CD14-positive monocyte (primary cell): ENCODE measurements at regions not wholly inside any gene's neighbourhood (a gene's known extent, or its start where the extent isn't known, plus 50 kb on each side); places are given as distances from the start of the nearest gene placed in this dataset.

Experiments
- DNase-seq, 3 donors: peaks; one replicate each; pipeline ENCODE4 v3.0.0-alpha.2; 2011 to 2022
- H2AFZ ChIP-seq: 2 replicates; pipeline ENCODE4 v1.6.0; 2012; ENCODE audit warnings: mild to moderate bottlenecking, low read depth, low read length, inconsistent platforms; ENCODE audit not compliant: insufficient read depth, poor library complexity, severe bottlenecking
- H3K27ac ChIP-seq, 2 donors: 1 replicate in 1 of 2; 2 replicates in 1 of 2; pipeline ENCODE4 v1.5.1; 2012 to 2013; ENCODE audit warnings: low read length in 2 of 2, control low read depth in 1 of 2, inconsistent platforms in 1 of 2, low read depth in 1 of 2, mild to moderate bottlenecking in 1 of 2
- H3K27me3 ChIP-seq, 2 donors: one replicate each; pipeline versions ENCODE4 v1.6.0 to v1.6.1; 2011 to 2013; ENCODE audit warnings: low read length in 2 of 2; ENCODE audit not compliant: control insufficient read depth in 2 of 2, insufficient read depth in 2 of 2
- H3K36me3 ChIP-seq, 2 donors: replicated peaks in 1 of 2; 1 replicate in 1 of 2; 2 replicates in 1 of 2; pipeline versions ENCODE4 v1.5.1 to v1.6.1; 2012 to 2013; ENCODE audit warnings: low read length in 2 of 2, control low read depth in 1 of 2, inconsistent platforms in 1 of 2, mild to moderate bottlenecking in 1 of 2; ENCODE audit not compliant: insufficient read depth in 2 of 2, control insufficient read depth in 1 of 2
- H3K4me1 ChIP-seq, 2 donors: 1 replicate in 1 of 2; 2 replicates in 1 of 2; pipeline versions ENCODE4 v1.5.1 to v1.6.1; 2012 to 2013; ENCODE audit warnings: low read length in 2 of 2, control low read depth in 1 of 2, inconsistent platforms in 1 of 2, mild to moderate bottlenecking in 1 of 2, moderate library complexity in 1 of 2; ENCODE audit not compliant: insufficient read depth in 2 of 2, control insufficient read depth in 1 of 2
- H3K4me2 ChIP-seq: replicated peaks from 2 replicates; pipeline ENCODE3; 2012; ENCODE audit warnings: low read length, moderate library complexity, mild to moderate bottlenecking; ENCODE audit not compliant: poor library complexity, severe bottlenecking; ENCODE audit errors: extremely low read depth
- H3K4me3 ChIP-seq, 3 experiments: fragments of 200-600 bp in 1 of 3; sonication (generic) in 1 of 3; replicated peaks in 1 of 3; 1 replicate in 2 of 3; 2 replicates in 1 of 3; pipeline ENCODE4 v1.5.1; 2011 to 2013; ENCODE audit warnings: low read length in 3 of 3, mild to moderate bottlenecking in 3 of 3, control low read depth in 2 of 3, low read depth in 2 of 3, inconsistent platforms in 1 of 3, moderate library complexity in 1 of 3
- H3K79me2 ChIP-seq: 2 replicates; pipeline ENCODE4 v1.6.0; 2012; ENCODE audit warnings: mild to moderate bottlenecking, control low read depth, inconsistent platforms, low read length, moderate library complexity; ENCODE audit not compliant: insufficient read depth
- H3K9ac ChIP-seq: 2 replicates; pipeline ENCODE4 v1.6.0; 2017; ENCODE audit warnings: low read length, mild to moderate bottlenecking; ENCODE audit not compliant: insufficient read depth, poor library complexity, severe bottlenecking
- H3K9me3 ChIP-seq, 2 donors: replicated peaks in 1 of 2; 1 replicate in 1 of 2; 2 replicates in 1 of 2; pipeline versions ENCODE4 v1.5.1 to v1.6.1; 2012 to 2013; ENCODE audit warnings: low read length in 2 of 2, control low read depth in 1 of 2; ENCODE audit not compliant: control insufficient read depth in 1 of 2, insufficient read depth in 1 of 2
- H4K20me1 ChIP-seq: 2 replicates; pipeline ENCODE4 v1.6.0; 2012; ENCODE audit warnings: mild to moderate bottlenecking, low read length, control low read depth, moderate library complexity; ENCODE audit not compliant: insufficient read depth
- H3K27ac Mint-ChIP-seq, 7 donors: one replicate each; pipeline ENCODE4 v1.8.0; 2020; ENCODE audit warnings: mild to moderate bottlenecking in 7 of 7, mixed read lengths in 7 of 7, moderate library complexity in 6 of 7, inconsistent platforms in 2 of 7
- H3K27me3 Mint-ChIP-seq, 3 donors: one replicate each; pipeline ENCODE4 v1.8.0; 2021 to 2022; ENCODE audit warnings: low read depth in 3 of 3, mild to moderate bottlenecking in 3 of 3, mixed read lengths in 3 of 3, moderate library complexity in 3 of 3, inconsistent platforms in 1 of 3
- H3K36me3 Mint-ChIP-seq, 2 donors: one replicate each; pipeline ENCODE4 v1.8.0; 2020; ENCODE audit warnings: mixed read lengths in 2 of 2, inconsistent platforms in 1 of 2, mild to moderate bottlenecking in 1 of 2
- H3K4me1 Mint-ChIP-seq: one replicate; pipeline ENCODE4 v1.8.0; 2020; ENCODE audit warnings: mild to moderate bottlenecking, mixed read lengths
- H3K4me3 Mint-ChIP-seq, 2 donors: one replicate each; pipeline ENCODE4 v1.8.0; 2020; ENCODE audit warnings: mild to moderate bottlenecking in 2 of 2, mixed read lengths in 2 of 2, moderate library complexity in 1 of 2
- H3K9me3 Mint-ChIP-seq, 7 donors: one replicate each; pipeline ENCODE4 v1.8.0; 2020 to 2022; ENCODE audit warnings: mixed read lengths in 7 of 7, mild to moderate bottlenecking in 6 of 7, moderate library complexity in 6 of 7, inconsistent platforms in 2 of 7
- WGBS: methylation state at CpG from one replicate; pipeline ENCODE4 v1.1.5; 2013; ENCODE audit warnings: missing lambda C conversion rate; ENCODE audit not compliant: insufficient coverage; 5-methylcytosine and 5-hydroxymethylcytosine counted together
- intact Hi-C, 2 donors: fragments of 100-400 bp; cut with micrococcal nuclease; formaldehyde crosslinking; loops; one replicate each; pipeline versions ENCODE4 v1.15.0 to v1.15.1; 2023
- TF ChIP-seq, protein P1 (sequence below): fragments of 200-600 bp; IDR thresholded peaks from one replicate; pipeline ENCODE4 v1.8.0; 2022; ENCODE audit warnings: antibody characterized with exemption, mild to moderate bottlenecking

DNA sequence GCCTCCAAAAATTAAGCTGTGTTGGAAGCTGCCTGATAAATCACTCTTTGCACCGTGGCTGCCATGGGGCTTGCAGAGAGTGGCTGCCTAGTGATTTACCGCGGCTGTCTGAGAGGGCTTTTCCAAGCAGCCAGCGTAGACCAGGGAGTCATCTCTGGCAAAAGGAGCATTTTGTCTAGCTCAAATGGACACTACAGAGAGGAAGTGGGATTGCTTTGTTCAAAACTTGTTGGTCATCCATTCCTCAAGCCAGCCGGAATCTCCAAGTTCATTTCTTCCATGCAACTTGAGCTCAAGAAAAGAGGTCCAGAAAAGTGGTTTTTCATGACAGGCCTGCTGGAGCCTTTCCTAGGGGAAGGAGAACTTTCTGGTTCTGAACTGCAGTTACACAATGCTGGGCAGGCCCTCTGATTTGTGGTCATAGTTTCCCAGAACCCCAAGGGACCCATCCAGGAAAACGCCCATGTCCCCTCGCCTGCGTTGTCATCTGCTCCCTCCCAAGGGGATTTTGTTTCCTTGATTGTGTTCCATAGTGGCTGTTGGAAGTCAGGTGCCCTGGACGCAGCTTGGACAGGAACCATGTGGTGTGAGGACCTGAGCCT, 108.1 kb downstream of the TRIB2 start:
- Mint-ChIP-seq H3K27ac (no peak overlapping the region), H3K4me1 (peaks cover under 1% of the 10 kb centered on the region), H3K4me3 (no peak overlapping the region), H3K9me3 (peaks cover 0 to 3% (median 0%) of the 10 kb centered on the region in 7 donors), H3K36me3 (no peaks in the 10 kb centered on the region), H3K27me3 (peaks cover 7 to 14% (median 12%) of the 10 kb centered on the region in 3 donors)
- H3K36me3 ChIP-seq: no peaks in the 10 kb centered on the region
- no peaks in the 10 kb centered on the region for H4K20me1 ChIP-seq
- no peak overlapping the region for H3K9ac ChIP-seq
- H3K9me3 ChIP-seq: no peaks in the 10 kb centered on the region
- H3K4me3 ChIP-seq: no peak overlapping the region
- H3K79me2 ChIP-seq: no peaks in the 10 kb centered on the region
- peaks cover 1% of the 10 kb centered on the region in 2 donors for H3K4me1 ChIP-seq
- no peak for DNase-seq
- no peak overlapping the region for H2AFZ ChIP-seq
- H3K27ac ChIP-seq: no peak overlapping the region
- intact Hi-C loops: no loop called here
- 85% methylated on average over 4 of the region's 9 CpGs for WGBS
- TF ChIP-seq, protein P1, sequence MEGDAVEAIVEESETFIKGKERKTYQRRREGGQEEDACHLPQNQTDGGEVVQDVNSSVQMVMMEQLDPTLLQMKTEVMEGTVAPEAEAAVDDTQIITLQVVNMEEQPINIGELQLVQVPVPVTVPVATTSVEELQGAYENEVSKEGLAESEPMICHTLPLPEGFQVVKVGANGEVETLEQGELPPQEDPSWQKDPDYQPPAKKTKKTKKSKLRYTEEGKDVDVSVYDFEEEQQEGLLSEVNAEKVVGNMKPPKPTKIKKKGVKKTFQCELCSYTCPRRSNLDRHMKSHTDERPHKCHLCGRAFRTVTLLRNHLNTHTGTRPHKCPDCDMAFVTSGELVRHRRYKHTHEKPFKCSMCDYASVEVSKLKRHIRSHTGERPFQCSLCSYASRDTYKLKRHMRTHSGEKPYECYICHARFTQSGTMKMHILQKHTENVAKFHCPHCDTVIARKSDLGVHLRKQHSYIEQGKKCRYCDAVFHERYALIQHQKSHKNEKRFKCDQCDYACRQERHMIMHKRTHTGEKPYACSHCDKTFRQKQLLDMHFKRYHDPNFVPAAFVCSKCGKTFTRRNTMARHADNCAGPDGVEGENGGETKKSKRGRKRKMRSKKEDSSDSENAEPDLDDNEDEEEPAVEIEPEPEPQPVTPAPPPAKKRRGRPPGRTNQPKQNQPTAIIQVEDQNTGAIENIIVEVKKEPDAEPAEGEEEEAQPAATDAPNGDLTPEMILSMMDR: no peak
- H3K4me2 ChIP-seq: no peak overlapping the region
- H3K27me3 ChIP-seq: no peaks in the 10 kb centered on the region

DNA sequence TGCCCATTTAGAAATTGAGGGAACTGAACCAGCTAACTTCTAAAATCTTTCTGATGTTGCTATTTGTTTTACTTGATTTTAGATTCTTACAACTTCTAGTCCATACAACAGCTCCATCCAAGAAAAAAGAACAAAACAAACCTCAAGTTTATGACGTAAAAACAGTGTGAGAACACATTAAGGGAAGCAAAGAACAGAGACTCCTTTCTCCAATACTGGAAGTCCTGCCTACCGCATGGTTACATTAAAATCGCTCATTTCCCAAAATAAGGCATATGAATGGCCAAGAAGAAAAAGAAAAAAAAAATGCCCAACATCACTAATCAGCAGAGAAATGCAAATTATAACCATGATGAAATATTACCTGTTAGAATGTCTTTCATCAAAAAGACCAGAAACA, 110.0 kb downstream of the TRIB2 start:
- Histone ChIP-seq H3K4me1 (no peaks in the 10 kb centered on the region), H3K27ac (no peak overlapping the region), H3K4me3 (no peak overlapping the region), H3K9ac (no peak overlapping the region), H3K4me2 (no peak overlapping the region), H3K27me3 (no peaks in the 10 kb centered on the region), H3K9me3 (no peaks in the 10 kb centered on the region), H3K36me3 (no peaks in the 10 kb centered on the region), H4K20me1 (no peaks in the 10 kb centered on the region), H2AFZ (no peak overlapping the region), H3K79me2 (no peaks in the 10 kb centered on the region)
- TF ChIP-seq, protein P1: no peak
- DNase-seq: no peak
- H3K27ac Mint-ChIP-seq: no peak overlapping the region
- WGBS: no CpG with 5 or more reads among the region's 3 CpGs
- H3K4me3 Mint-ChIP-seq: no peak overlapping the region
- H3K36me3 Mint-ChIP-seq: no peaks in the 10 kb centered on the region
- H3K9me3 Mint-ChIP-seq: peaks cover 0 to 3% (median 0%) of the 10 kb centered on the region in 7 donors
- H3K27me3 Mint-ChIP-seq: peaks cover 7 to 12% (median 12%) of the 10 kb centered on the region in 3 donors
- no peaks in the 10 kb centered on the region for H3K4me1 Mint-ChIP-seq
- intact Hi-C loops: no loop called here
